Stimulated activated CD8-positive, alpha-beta memory T cell treated with anti-CD3 and anti-CD28 coated beads, Interleukin-12 subunit alpha, Interleukin-12 subunit beta, amount 100 ng/mL, for 1 hour (primary cell): ENCODE measurements at regions not wholly inside any gene's neighbourhood (a gene's known extent, or its start where the extent isn't known, plus 50 kb on each side); places are given as distances from the start of the nearest gene placed in this dataset.

ENCODE experiments used
- DNase-seq: peaks from one replicate; pipeline ENCODE4 v3.0.0-alpha.2; 2020; ENCODE audit warnings: low read depth

GRCh38 chr10:4581929-4582328 is 244.1 kb upstream of the AKR1E2 start:
- no peak for DNase-seq

DNA sequence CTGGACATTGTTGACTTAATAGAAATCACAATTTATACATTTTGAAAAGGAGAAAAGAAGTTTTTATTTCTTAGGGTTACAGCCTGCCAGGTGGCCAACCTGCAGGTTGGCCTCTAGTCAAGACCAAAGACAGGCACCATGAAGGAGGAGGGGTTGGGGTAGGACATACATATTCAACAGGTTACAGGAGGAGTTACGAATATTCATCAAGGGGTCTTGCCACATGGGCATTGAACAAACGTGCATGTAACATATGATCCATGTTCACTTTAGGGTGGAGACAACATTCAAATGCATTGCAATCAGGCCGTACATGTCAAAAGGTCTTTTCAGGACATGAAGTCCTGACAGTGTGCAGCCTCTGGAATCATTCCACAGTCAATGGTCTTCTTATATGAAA is 246.2 kb upstream of the AKR1E2 start:
- no peak for DNase-seq

DNA sequence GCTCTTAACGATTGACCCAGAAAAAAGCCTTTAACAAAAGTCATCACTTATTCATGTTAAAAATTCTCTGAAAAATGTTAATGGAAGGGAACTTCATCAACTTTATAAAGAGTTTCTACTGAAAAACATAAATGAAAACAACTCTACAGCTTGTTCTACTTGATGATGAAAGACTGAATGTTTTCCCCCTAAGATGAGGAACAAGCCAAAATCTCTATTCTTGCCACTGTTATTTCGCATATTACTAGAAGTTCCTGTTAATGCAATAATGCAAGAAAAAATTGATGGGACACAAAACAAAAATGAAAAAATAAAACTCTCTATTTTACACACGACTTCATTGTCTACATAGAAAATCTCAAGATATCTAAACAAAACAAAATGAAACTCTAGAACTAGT is 249.8 kb upstream of the AKR1E2 start:
- DNase-seq: no peak

GRCh38 chr10:4569151-4569550 is 256.9 kb upstream of the AKR1E2 start:
- no peak for DNase-seq

GRCh38 chr10:4568731-4569130 is 257.3 kb upstream of the AKR1E2 start:
- DNase-seq: no peak

DNA sequence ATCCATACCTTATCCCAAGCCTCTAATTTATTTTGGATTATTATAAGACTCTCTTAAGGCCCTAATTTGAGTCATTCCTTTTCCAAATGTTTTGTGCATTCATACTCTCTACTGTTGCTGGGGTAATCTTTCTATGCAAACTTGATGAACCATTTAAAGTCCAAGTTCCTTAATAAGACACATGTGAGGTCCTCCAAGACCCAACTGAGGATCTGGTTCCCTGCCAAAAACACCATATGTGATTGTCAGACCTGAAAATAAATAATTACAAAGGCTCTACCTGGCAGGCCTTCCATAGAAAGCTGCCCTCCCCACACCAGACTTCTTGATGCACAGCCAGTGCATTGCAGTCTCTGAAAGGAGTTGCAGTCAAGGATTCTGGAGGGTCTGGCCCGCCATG is 257.9 kb upstream of the AKR1E2 start:
- DNase-seq: no peak

- no peak for DNase-seq
These were observed 258.4 kb upstream of the AKR1E2 start for GRCh38 chr10:4567637-4568036.

GRCh38 chr10:4566011-4566410 is 260.0 kb upstream of the AKR1E2 start:
- no peak for DNase-seq

DNA sequence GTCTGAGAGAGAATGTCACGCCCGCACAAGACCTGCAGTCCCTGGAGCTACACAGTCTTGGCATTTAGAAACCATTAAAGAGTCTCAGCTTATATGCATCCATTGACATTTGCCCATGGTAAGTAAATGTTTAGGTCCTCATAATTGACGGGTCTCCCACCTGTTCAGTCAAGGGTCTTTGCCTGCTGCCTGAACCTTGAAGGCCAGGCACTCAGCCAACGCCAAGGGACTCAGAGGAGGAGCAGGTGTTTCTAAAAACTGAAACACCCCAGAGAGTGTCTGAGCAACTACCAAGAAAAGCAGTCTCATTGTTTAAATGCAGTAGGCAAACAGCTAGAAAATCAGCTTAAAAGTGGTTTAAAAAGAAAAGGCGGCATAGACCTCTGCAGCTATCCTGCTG is 264.7 kb upstream of the AKR1E2 start:
- no peak for DNase-seq

DNA sequence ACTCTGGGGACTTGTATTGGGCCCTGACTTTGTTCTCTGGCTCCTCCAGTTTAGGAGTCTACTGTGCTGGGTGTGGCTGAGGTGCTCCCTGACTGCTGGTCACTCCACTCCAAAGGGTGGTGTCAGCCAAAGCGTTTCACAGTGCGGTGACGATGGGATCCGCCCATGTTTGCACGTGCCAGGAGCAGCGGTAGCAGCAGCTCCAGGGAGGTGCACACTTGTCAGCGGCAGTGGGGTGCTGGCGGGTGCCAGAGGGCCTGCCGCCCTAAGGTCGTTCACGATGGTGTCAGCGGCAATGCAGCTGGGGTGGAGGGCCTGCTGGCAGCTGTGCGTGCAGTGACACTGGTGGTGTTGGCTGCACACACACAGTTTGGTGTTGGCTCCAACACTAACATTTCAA is 268.5 kb upstream of the AKR1E2 start:
- no peak for DNase-seq

GRCh38 chr10:4556527-4556926 is 269.5 kb upstream of the AKR1E2 start:
- DNase-seq: no peak

DNA sequence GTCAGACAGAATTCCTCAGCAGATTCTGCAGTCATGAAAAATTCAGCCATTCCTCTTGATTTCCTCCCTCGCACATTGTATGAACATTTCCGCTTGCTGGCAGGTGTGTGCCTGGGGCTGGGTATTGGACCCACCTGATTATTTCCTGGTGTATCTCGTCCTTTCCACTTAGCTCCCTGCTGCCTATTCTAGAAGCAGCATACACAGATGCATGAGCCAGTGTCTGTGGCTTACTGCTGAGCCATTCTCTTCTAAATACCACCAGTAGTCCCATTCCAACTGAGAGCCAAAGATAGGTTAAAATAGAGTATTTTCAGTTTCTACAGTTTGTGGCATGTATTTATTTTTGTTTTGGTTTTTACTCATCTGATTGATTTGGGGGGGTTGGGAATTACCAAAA is 270.1 kb upstream of the AKR1E2 start:
- no peak for DNase-seq

DNA sequence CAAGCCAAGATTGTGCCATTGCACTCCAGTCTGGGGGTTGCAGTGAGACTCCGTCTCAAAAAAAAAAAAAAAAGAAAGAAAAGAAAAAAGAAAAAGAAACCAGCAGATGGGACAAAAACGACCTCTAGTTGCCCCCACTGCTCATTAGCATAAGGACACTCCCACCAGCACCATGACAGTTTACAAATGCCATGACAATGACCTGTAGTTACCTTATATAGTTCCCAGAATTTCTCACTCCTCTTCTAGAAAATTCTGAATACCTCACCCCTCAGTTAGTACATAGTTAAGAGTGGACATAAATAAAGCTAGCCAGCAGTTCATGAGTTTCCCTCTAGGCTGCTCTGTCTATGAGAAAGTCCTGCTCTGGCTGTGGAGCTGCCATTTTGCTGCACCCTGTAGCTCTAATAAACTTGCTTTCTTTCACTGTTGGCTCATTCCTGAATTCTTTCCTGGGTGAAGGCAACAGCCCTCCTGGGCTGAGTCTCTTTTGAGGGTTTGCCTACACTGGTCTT is 276.8 kb upstream of the AKR1E2 start:
- no peak for DNase-seq

DNA sequence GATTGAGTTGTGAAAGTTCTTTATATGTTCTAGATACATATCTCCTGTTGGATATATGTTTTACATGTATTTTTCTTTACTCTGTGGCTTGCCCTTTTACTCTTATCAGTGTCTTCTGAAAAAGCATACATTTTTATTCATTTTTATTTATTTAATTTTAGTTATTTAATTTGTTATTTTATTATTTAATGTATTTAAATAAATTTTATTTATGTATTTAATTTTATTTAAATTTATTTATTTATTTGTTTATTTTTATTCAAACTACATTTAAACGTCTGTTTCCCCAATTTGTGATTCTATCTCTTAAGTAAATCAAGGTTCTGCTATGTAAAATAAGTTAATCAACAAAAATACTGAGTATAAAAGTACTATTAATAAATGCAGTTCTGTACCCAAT is 279.1 kb upstream of the AKR1E2 start:
- no peak for DNase-seq

DNA sequence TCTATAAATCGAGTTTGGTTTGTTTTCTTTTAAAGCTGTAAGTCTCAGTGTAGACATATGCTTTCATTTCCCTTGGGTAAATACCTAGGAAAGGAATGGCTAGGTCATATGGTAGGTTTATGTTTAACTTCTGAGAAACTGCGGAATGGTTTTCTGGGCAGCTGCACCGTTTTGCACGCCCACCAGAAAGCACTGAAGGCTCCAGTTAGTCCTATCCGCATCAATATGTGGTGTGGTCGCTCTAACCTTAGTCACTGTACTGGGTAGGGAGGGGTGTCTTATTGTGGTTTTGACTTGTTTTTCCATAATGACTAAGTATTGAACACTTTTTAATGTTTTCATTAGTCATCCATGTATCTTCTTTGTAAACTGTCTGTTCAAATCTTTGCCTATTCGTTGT is 279.5 kb upstream of the AKR1E2 start:
- DNase-seq: no peak

DNA sequence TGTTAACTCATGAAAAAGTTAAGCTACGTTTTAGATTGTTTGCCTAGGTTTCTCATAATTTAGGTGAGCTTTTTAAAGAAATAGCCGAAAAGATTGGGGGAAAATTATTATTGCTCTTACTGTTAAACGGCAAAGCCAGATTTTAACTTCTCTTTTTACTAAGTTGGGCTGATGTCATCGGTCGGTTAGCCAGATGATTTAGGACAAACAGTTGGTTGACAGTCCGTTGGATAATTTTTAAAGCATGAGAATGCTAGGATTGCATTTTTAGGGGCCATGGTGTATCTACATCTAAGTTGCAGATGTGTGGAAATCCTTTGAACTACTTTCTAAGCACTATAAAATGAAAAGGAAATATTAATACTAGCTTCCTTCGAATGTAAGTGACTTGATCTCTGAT is 280.9 kb upstream of the AKR1E2 start:
- no peak for DNase-seq

GRCh38 chr10:4543938-4544533 is 282.0 kb upstream of the AKR1E2 start:
- DNase-seq: no peak

DNA sequence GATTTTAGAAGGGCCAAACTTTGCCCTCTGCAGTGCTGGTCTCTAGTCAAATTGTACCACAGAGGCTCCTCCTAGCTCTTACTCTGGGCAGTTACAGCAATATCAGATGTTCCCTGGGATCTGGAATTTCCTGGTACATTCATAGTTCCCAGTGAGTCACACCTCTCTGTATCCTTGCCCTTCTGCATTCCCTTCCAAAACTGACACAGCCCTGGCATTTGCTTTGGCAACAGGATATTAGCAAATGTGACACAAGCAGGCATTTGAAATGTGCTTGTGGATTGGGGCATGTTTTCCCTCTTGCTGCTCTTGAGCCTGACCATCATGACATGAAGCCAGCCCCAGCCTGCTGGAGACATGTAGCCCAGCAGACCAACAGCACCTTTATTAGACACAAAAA is 284.7 kb upstream of the AKR1E2 start:
- DNase-seq: no peak

- DNase-seq: no peak
These were observed 288.0 kb upstream of the AKR1E2 start for GRCh38 chr10:4538016-4538415.

- no peak for DNase-seq
These were observed 290.5 kb upstream of the AKR1E2 start for GRCh38 chr10:4535521-4535920.

DNA sequence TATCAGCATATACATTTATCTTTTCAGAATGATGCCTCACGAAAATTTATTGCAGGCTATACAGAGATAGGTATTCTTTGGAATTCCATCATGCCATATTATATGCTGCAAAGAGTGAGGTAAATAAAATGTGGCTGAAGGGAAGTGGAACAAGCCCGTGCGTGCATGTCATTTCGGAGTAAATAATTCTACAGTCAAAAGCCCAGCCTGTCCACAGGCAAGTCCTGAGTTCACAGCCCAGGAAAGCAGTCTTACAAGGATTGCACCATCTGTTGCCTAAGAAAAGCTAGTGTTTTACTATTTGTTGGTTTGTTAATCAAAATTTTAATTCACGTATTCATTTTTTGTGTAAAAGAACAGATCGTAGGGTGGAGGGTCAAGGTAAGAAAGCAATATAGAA is 292.4 kb upstream of the AKR1E2 start:
- no peak for DNase-seq

DNA sequence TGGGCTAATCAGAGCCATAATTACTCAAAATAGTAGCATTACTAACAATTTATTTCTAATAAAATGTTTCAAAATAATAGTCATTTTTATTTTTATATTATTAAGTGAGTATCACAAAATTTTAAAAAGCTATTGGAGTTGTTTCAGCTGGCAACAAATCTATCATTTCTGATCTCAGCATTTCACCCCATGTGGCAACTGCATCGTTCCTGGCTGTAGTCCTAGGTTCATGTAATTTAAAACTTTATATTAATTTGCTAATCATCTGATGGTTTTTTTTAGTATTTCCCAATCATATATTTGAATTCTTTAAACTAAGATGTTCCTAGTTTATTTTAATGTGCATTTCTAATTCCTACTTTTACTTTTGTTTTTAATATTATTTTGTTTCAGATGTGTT is 293.0 kb upstream of the AKR1E2 start:
- no peak for DNase-seq

- DNase-seq: no peak
These were observed 293.5 kb upstream of the AKR1E2 start for GRCh38 chr10:4532467-4532866.

DNA sequence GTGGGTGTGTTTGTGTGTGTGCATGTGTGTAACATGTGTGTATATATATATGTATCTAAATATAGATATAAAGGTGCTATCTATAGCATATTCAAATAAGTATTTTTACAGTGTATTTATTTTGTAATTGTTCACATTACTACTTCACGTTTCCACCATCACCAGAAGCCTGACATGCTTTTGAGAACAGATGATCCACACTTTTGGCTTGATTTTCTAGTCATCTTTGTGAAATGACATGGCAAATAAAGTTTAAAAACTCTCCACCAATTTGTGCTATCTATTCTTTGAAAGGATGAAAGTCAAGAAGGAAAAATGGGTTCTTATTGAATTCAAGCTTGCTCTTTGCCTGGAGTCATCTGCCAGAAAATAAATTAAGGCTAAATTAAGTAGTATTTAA is 294.0 kb upstream of the AKR1E2 start:
- no peak for DNase-seq

GRCh38 chr10:4529266-4529665 is 296.7 kb upstream of the AKR1E2 start:
- DNase-seq: no peak
